ENCODE measurements at regions not wholly inside any gene's neighbourhood (a gene's known extent, or its start where the extent isn't known, plus 50 kb on each side); places are given as distances from the start of the nearest gene placed in this dataset.

DNA sequence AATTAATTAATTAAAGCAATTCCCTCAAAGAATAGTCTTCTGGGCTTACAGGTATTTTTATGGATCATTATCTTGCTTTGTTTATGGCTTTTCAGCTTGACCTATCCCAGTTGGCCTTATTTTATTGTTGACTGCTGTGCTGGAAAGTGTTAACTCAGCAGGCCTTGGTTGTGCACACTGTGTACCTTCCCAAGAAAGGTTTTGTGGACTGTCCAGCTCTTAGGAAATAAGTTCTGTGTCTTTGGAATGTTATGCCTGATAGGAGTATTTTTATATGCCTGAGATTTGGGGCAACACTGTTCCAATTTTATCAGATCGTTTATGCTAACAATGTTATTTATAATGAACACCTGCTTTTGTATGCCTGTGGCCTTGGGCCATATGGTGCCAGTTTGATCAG, 671.9 kb upstream of the ZNF804A start:
- H3K36me3 ChIP-seq (ENCODE audit: insufficient read depth, low read length) = no peaks in the 10 kb centered on the region
- H2AFZ ChIP-seq (ENCODE audit: low read length) = no peak overlapping the region
- no peak overlapping the region for H3K27ac ChIP-seq (ENCODE audit: low read length)
- no peaks in the 10 kb centered on the region for H3K9me3 ChIP-seq (ENCODE audit: low read length)
- H3K4me3 ChIP-seq (ENCODE audit: low read length) = no peak overlapping the region
- no peaks in the 10 kb centered on the region for H4K20me1 ChIP-seq (ENCODE audit: insufficient read depth, low read depth, low read length)
- no peaks in the 10 kb centered on the region for H3K9me2 ChIP-seq (replicated peaks; ENCODE audit: insufficient read depth, low read length)
- no peak overlapping the region for H3K4me2 ChIP-seq (ENCODE audit: low read depth, low read length, poor library complexity, severe bottlenecking)
- no peaks in the 10 kb centered on the region for H3K4me1 ChIP-seq (ENCODE audit: low read length)
- H3K27me3 ChIP-seq (ENCODE audit: low read length) = no peaks in the 10 kb centered on the region
- no peak overlapping the region for H3K9ac ChIP-seq (ENCODE audit: low read length)
- DNase-seq = no peak
- no peaks in the 10 kb centered on the region for H3K79me2 ChIP-seq (ENCODE audit: low read length)

GRCh38 chr2:183927406-183928325, 670.7 kb upstream of the ZNF804A start:
- H3K9ac ChIP-seq (ENCODE audit: low read length) = no peak overlapping the region
- no peak overlapping the region for H3K4me3 ChIP-seq (ENCODE audit: low read length)
- DNase-seq = no peak
- H3K9me2 ChIP-seq (replicated peaks; ENCODE audit: insufficient read depth, low read length) = no peaks in the 10 kb centered on the region
- no peaks in the 10 kb centered on the region for H3K36me3 ChIP-seq (ENCODE audit: insufficient read depth, low read length)
- H2AFZ ChIP-seq (ENCODE audit: low read length) = no peak overlapping the region
- no peaks in the 10 kb centered on the region for H3K9me3 ChIP-seq (ENCODE audit: low read length)
- H3K27me3 ChIP-seq (ENCODE audit: low read length) = no peaks in the 10 kb centered on the region
- H3K4me1 ChIP-seq (ENCODE audit: low read length) = no peaks in the 10 kb centered on the region
- no peak overlapping the region for H3K4me2 ChIP-seq (ENCODE audit: low read depth, low read length, poor library complexity, severe bottlenecking)
- no peaks in the 10 kb centered on the region for H3K79me2 ChIP-seq (ENCODE audit: low read length)
- H4K20me1 ChIP-seq (ENCODE audit: insufficient read depth, low read depth, low read length) = no peaks in the 10 kb centered on the region
- no peak overlapping the region for H3K27ac ChIP-seq (ENCODE audit: low read length)

DNA sequence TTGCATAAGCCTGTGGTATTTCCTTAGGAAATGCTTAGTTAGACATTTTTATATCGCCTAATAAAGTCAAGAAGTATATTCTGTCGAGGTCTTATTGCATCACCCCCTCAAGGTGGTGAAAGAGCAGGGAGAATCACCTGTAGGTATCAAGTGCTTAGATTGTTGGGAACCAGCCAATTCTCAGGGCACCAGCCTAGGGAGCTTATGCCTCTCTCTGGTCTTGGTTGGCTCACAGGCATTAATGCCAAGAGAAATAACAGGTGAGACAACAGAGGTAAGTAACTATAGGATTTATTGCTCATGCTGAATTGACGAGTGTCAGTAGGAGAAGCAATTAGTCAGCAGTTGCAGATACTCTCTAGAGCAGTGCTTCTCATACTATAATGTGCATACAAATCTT, 663.3 kb upstream of the ZNF804A start:
- Histone ChIP-seq H3K9me3 (ENCODE audit: low read length) (peaks cover 13% of the 10 kb centered on the region), H3K79me2 (ENCODE audit: low read length) (no peaks in the 10 kb centered on the region), H4K20me1 (ENCODE audit: insufficient read depth, low read depth, low read length) (no peaks in the 10 kb centered on the region), H3K4me1 (ENCODE audit: low read length) (no peaks in the 10 kb centered on the region), H3K4me3 (ENCODE audit: low read length) (no peak overlapping the region), H3K9ac (ENCODE audit: low read length) (no peak overlapping the region), H3K9me2 (replicated peaks; ENCODE audit: insufficient read depth, low read length) (0 out of 2 replicates have a peak, but pooled peaks cover 3% of the 10 kb centered on the region), H3K27me3 (ENCODE audit: low read length) (no peaks in the 10 kb centered on the region), H3K27ac (ENCODE audit: low read length) (no peak overlapping the region), H3K36me3 (ENCODE audit: insufficient read depth, low read length) (no peaks in the 10 kb centered on the region), H3K4me2 (ENCODE audit: low read depth, low read length, poor library complexity, severe bottlenecking) (no peak overlapping the region), H2AFZ (ENCODE audit: low read length) (no peak overlapping the region)
- no peak for DNase-seq

DNA sequence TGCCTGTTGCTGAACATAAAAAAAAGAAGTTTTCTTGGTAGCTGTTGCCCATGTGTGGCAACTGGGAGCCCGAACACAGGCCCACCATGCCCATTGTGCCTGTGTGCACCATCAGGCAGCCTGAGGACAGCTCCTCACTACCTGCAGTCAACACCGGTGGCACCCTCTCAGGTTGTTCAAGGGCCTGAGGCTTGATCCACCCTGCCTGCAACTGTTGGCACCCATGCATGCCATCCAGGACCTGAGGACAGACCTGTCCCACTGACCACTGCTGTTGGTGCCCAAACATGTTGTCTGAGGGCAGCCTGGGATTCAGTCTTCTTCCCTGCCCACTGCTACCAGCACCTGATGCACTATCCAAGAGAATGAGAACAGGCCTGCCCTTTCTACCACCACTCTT, 661.1 kb upstream of the ZNF804A start:
- no peak overlapping the region for H2AFZ ChIP-seq (ENCODE audit: low read length)
- H3K9me3 ChIP-seq (ENCODE audit: low read length) = peaks cover 13% of the 10 kb centered on the region
- no peak overlapping the region for H3K4me2 ChIP-seq (ENCODE audit: low read depth, low read length, poor library complexity, severe bottlenecking)
- no peaks in the 10 kb centered on the region for H3K36me3 ChIP-seq (ENCODE audit: insufficient read depth, low read length)
- no peak for DNase-seq
- H4K20me1 ChIP-seq (ENCODE audit: insufficient read depth, low read depth, low read length) = no peaks in the 10 kb centered on the region
- H3K9me2 ChIP-seq (replicated peaks; ENCODE audit: insufficient read depth, low read length) = 0 out of 2 replicates have a peak, but pooled peaks cover 3% of the 10 kb centered on the region
- H3K4me1 ChIP-seq (ENCODE audit: low read length) = no peaks in the 10 kb centered on the region
- H3K9ac ChIP-seq (ENCODE audit: low read length) = no peak overlapping the region
- no peaks in the 10 kb centered on the region for H3K27me3 ChIP-seq (ENCODE audit: low read length)
- H3K79me2 ChIP-seq (ENCODE audit: low read length) = no peaks in the 10 kb centered on the region
- no peak overlapping the region for H3K27ac ChIP-seq (ENCODE audit: low read length)
- no peak overlapping the region for H3K4me3 ChIP-seq (ENCODE audit: low read length)

GRCh38 chr2:183946193-183946592, 652.1 kb upstream of the ZNF804A start:
- Histone ChIP-seq H4K20me1 (ENCODE audit: insufficient read depth, low read depth, low read length) (no peaks in the 10 kb centered on the region), H3K9me3 (ENCODE audit: low read length) (no peaks in the 10 kb centered on the region; the same call in 1 of the 2 replicates), H3K79me2 (ENCODE audit: low read length) (no peaks in the 10 kb centered on the region), H3K36me3 (ENCODE audit: insufficient read depth, low read length) (no peaks in the 10 kb centered on the region), H3K9me2 (replicated peaks; ENCODE audit: insufficient read depth, low read length) (no peaks in the 10 kb centered on the region), H3K4me3 (ENCODE audit: low read length) (no peak overlapping the region), H3K9ac (ENCODE audit: low read length) (no peak overlapping the region), H3K27ac (ENCODE audit: low read length) (no peak overlapping the region), H3K4me2 (ENCODE audit: low read depth, low read length, poor library complexity, severe bottlenecking) (no peak overlapping the region), H3K27me3 (ENCODE audit: low read length) (no peaks in the 10 kb centered on the region), H3K4me1 (ENCODE audit: low read length) (no peaks in the 10 kb centered on the region), H2AFZ (ENCODE audit: low read length) (no peak overlapping the region)
- DNase-seq = no peak

DNA sequence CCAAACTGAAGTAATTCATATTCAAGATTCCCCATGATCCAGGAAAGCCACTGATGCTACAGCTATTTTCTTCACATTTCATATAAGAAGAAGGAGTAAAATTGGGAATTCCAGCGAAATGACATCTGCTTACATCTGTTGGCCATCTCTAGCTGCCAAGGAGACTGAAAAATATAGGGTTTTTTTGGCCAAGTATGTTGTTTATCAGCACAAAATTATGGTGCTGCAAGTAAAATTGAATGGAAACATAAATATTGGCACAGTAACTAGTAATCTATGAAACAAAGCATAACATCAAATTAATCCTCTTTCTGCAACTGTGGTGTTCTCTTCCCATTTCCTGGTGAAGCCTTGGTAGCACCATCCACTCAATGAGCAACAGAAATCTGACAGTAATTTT, 649.5 kb upstream of the ZNF804A start:
- Histone ChIP-seq H3K79me2 (ENCODE audit: low read length) (no peaks in the 10 kb centered on the region), H3K9ac (ENCODE audit: low read length) (no peak overlapping the region), H4K20me1 (ENCODE audit: insufficient read depth, low read depth, low read length) (no peaks in the 10 kb centered on the region), H3K36me3 (ENCODE audit: insufficient read depth, low read length) (no peaks in the 10 kb centered on the region), H2AFZ (ENCODE audit: low read length) (no peak overlapping the region), H3K4me1 (ENCODE audit: low read length) (no peaks in the 10 kb centered on the region), H3K4me2 (ENCODE audit: low read depth, low read length, poor library complexity, severe bottlenecking) (no peak overlapping the region), H3K4me3 (ENCODE audit: low read length) (no peak overlapping the region), H3K27me3 (ENCODE audit: low read length) (no peaks in the 10 kb centered on the region), H3K9me3 (ENCODE audit: low read length) (no peaks in the 10 kb centered on the region), H3K9me2 (replicated peaks; ENCODE audit: insufficient read depth, low read length) (no peaks in the 10 kb centered on the region), H3K27ac (ENCODE audit: low read length) (no peak overlapping the region)
- DNase-seq = no peak

- Histone ChIP-seq H3K4me2 (ENCODE audit: low read depth, low read length, poor library complexity, severe bottlenecking) (no peak overlapping the region), H3K9ac (ENCODE audit: low read length) (no peak overlapping the region), H4K20me1 (ENCODE audit: insufficient read depth, low read depth, low read length) (no peaks in the 10 kb centered on the region), H3K27me3 (ENCODE audit: low read length) (no peaks in the 10 kb centered on the region), H3K79me2 (ENCODE audit: low read length) (no peaks in the 10 kb centered on the region), H3K9me2 (replicated peaks; ENCODE audit: insufficient read depth, low read length) (no peaks in the 10 kb centered on the region), H3K4me3 (ENCODE audit: low read length) (no peak overlapping the region), H3K27ac (ENCODE audit: low read length) (no peak overlapping the region), H2AFZ (ENCODE audit: low read length) (no peak overlapping the region), H3K36me3 (ENCODE audit: insufficient read depth, low read length) (no peaks in the 10 kb centered on the region), H3K9me3 (ENCODE audit: low read length) (no peaks in the 10 kb centered on the region), H3K4me1 (ENCODE audit: low read length) (no peaks in the 10 kb centered on the region)
- no peak for DNase-seq
Observed at GRCh38 chr2:183950673-183951072, 647.7 kb upstream of the ZNF804A start.

GRCh38 chr2:183951630-183952029, 646.7 kb upstream of the ZNF804A start:
- H3K4me3 ChIP-seq (ENCODE audit: low read length) = no peak overlapping the region
- no peak overlapping the region for H3K27ac ChIP-seq (ENCODE audit: low read length)
- H3K4me1 ChIP-seq (ENCODE audit: low read length) = no peaks in the 10 kb centered on the region
- no peak overlapping the region for H3K9ac ChIP-seq (ENCODE audit: low read length)
- H3K79me2 ChIP-seq (ENCODE audit: low read length) = no peaks in the 10 kb centered on the region
- no peaks in the 10 kb centered on the region for H3K9me3 ChIP-seq (ENCODE audit: low read length)
- H3K27me3 ChIP-seq (ENCODE audit: low read length) = no peaks in the 10 kb centered on the region
- no peaks in the 10 kb centered on the region for H3K9me2 ChIP-seq (replicated peaks; ENCODE audit: insufficient read depth, low read length)
- no peak overlapping the region for H3K4me2 ChIP-seq (ENCODE audit: low read depth, low read length, poor library complexity, severe bottlenecking)
- no peak overlapping the region for H2AFZ ChIP-seq (ENCODE audit: low read length)
- H4K20me1 ChIP-seq (ENCODE audit: insufficient read depth, low read depth, low read length) = no peaks in the 10 kb centered on the region
- H3K36me3 ChIP-seq (ENCODE audit: insufficient read depth, low read length) = no peaks in the 10 kb centered on the region
- DNase-seq = no peak
